DOHH2 (cell line): ENCODE measurements at regions not wholly inside any gene's neighbourhood (a gene's known extent, or its start where the extent isn't known, plus 50 kb on each side); places are given as distances from the start of the nearest gene placed in this dataset.

Experiments
- H3F3A ChIP-seq: fragments of 200-600 bp; sonication (generic), shearing (Covaris generic); 2 replicates; pipeline ENCODE4 v1.6.0; 2016; ENCODE audit warnings: antibody characterized with exemption, mild to moderate bottlenecking; ENCODE audit not compliant: control insufficient read depth, insufficient read depth
- H3K27ac ChIP-seq: fragments of 200-600 bp; sonication (generic); 2 replicates; pipeline ENCODE4 v1.5.1; 2014; ENCODE audit warnings: low read depth, mild to moderate bottlenecking, low read length, moderate library complexity
- H3K27me3 ChIP-seq: fragments of 200-600 bp; sonication (generic); 2 replicates; pipeline ENCODE4 v1.6.1; 2014; ENCODE audit warnings: mild to moderate bottlenecking, low read length, mixed read lengths; ENCODE audit not compliant: control insufficient read depth
- H3K36me3 ChIP-seq: fragments of 200-600 bp; sonication (generic); 2 replicates; pipeline ENCODE4 v1.6.1; 2014; ENCODE audit warnings: mild to moderate bottlenecking, low read length, moderate library complexity, mixed read lengths; ENCODE audit not compliant: control insufficient read depth
- H3K4me1 ChIP-seq: fragments of 200-600 bp; sonication (generic); 2 replicates; pipeline ENCODE4 v1.6.1; 2014; ENCODE audit warnings: mild to moderate bottlenecking, low read length, mixed read lengths; ENCODE audit not compliant: control insufficient read depth
- H3K4me2 ChIP-seq: fragments of 200-600 bp; sonication (generic); 2 replicates; pipeline ENCODE4 v1.6.0; 2014; ENCODE audit warnings: mild to moderate bottlenecking, low read length, moderate library complexity
- H3K4me3 ChIP-seq: fragments of 200-600 bp; sonication (generic); 2 replicates; pipeline ENCODE4 v1.5.1; 2014; ENCODE audit warnings: mild to moderate bottlenecking, low read length, mixed read lengths
- H3K79me2 ChIP-seq: fragments of 200-600 bp; sonication (generic); 2 replicates; pipeline ENCODE4 v1.6.1; 2014; ENCODE audit warnings: mild to moderate bottlenecking, low read length, mixed read lengths; ENCODE audit not compliant: control insufficient read depth
- H3K9me2 ChIP-seq: fragments of 200-600 bp; sonication (generic); replicated peaks from 2 replicates; pipeline ENCODE4 v1.6.1; 2014; ENCODE audit warnings: mild to moderate bottlenecking, low read length, mixed read lengths; ENCODE audit not compliant: control insufficient read depth
- H3K9me3 ChIP-seq: fragments of 200-600 bp; sonication (generic); 2 replicates; pipeline ENCODE4 v1.6.1; 2014; ENCODE audit warnings: antibody characterized with exemption, low read length, mixed read lengths; ENCODE audit not compliant: control insufficient read depth, insufficient read depth
- H4K20me1 ChIP-seq: fragments of 200-600 bp; sonication (generic); 2 replicates; pipeline ENCODE4 v1.6.0; 2014; ENCODE audit warnings: low read depth, mild to moderate bottlenecking, antibody characterized with exemption, low read length, moderate library complexity; ENCODE audit not compliant: control insufficient read depth, insufficient read depth
- EZH2phosphoT487 ChIP-seq: fragments of 200-600 bp; sonication (generic); IDR thresholded peaks from 2 replicates; pipeline ENCODE4 v1.6.1; 2017; ENCODE audit warnings: borderline replicate concordance, mild to moderate bottlenecking, antibody characterized with exemption, low read length, moderate library complexity, mixed read lengths
- TF ChIP-seq, protein P1 (sequence below): fragments of 200-600 bp; sonication (generic); IDR thresholded peaks from one replicate; pipeline ENCODE4 v1.5.1; 2014; ENCODE audit warnings: antibody characterized with exemption, mild to moderate bottlenecking, low read depth, low read length; ENCODE audit not compliant: poor library complexity, severe bottlenecking

DNA sequence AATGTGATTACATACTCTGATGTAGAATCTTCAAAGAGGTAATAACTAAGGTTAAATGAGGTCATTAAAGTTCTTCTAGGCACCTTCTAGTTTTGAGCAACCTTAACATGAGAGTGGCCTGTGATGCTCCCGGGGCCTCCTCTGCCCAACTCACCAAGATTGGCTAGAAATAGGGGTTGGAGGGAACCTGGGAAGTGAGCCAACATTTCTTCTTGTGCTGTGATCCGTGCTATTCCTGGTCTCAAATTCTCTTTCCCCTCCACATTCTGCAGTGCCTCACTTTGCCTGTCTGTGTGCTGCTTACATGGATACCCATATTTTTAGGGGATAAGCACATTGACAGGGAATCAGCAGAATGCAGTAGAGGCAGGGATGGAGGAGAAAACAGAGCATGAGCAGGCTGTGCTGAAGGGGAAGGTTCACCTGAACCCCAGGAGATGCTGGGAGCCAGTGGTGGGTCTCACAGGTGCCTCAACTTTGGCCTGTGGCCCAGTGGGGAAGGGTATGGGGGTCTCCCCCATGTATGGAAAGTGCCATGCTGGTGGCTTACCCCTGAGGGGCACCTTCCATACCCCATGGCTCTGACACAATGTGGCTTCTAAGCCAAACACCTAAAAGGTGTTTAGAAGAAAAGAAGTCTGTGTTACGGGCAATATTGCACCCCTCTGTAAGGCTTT, 164.7 kb upstream of the CHD6 start:
- Histone ChIP-seq H3F3A (no peaks in the 10 kb centered on the region), H3K4me2 (no peak overlapping the region), H3K27me3 (no peaks in the 10 kb centered on the region), H3K9me2 (no peaks in the 10 kb centered on the region), H3K27ac (no peak overlapping the region), H4K20me1 (no peaks in the 10 kb centered on the region), H3K4me3 (no peak overlapping the region), H3K4me1 (no peaks in the 10 kb centered on the region), H3K36me3 (no peaks in the 10 kb centered on the region), H3K9me3 (no peaks in the 10 kb centered on the region), H3K79me2 (no peaks in the 10 kb centered on the region)
- no peak for TF ChIP-seq EZH2phosphoT487
- TF ChIP-seq, protein P1, sequence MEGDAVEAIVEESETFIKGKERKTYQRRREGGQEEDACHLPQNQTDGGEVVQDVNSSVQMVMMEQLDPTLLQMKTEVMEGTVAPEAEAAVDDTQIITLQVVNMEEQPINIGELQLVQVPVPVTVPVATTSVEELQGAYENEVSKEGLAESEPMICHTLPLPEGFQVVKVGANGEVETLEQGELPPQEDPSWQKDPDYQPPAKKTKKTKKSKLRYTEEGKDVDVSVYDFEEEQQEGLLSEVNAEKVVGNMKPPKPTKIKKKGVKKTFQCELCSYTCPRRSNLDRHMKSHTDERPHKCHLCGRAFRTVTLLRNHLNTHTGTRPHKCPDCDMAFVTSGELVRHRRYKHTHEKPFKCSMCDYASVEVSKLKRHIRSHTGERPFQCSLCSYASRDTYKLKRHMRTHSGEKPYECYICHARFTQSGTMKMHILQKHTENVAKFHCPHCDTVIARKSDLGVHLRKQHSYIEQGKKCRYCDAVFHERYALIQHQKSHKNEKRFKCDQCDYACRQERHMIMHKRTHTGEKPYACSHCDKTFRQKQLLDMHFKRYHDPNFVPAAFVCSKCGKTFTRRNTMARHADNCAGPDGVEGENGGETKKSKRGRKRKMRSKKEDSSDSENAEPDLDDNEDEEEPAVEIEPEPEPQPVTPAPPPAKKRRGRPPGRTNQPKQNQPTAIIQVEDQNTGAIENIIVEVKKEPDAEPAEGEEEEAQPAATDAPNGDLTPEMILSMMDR = no peak

DNA sequence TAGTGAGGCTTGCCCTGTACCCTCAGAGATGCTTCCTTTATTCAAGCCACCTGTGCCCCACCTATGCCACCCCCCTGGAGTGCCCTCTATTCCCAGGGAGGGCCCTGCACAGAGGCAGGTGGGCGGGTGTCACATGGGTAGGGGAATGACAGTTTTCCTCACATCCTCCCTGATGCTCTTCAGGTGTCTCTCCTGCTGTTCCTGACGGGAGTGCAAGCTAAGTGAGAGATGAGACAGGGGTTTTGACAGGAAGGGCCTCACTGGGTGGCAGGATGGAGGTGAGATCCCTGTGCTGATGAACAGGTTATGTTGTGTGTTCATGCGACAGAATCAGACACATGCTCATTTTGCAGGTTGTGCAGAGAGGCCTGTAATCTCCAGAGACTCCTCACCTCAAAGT, 164.1 kb upstream of the CHD6 start:
- H3K9me3 ChIP-seq = no peaks in the 10 kb centered on the region
- no peak for TF ChIP-seq EZH2phosphoT487
- TF ChIP-seq, protein P1 = no peak
- H3K27me3 ChIP-seq = no peaks in the 10 kb centered on the region
- H3F3A ChIP-seq = no peaks in the 10 kb centered on the region
- H3K4me1 ChIP-seq = no peaks in the 10 kb centered on the region
- no peaks in the 10 kb centered on the region for H3K36me3 ChIP-seq
- no peak overlapping the region for H3K4me3 ChIP-seq
- H3K9me2 ChIP-seq = no peaks in the 10 kb centered on the region
- no peak overlapping the region for H3K27ac ChIP-seq
- no peak overlapping the region for H3K4me2 ChIP-seq
- H3K79me2 ChIP-seq = no peaks in the 10 kb centered on the region
- no peaks in the 10 kb centered on the region for H4K20me1 ChIP-seq

DNA sequence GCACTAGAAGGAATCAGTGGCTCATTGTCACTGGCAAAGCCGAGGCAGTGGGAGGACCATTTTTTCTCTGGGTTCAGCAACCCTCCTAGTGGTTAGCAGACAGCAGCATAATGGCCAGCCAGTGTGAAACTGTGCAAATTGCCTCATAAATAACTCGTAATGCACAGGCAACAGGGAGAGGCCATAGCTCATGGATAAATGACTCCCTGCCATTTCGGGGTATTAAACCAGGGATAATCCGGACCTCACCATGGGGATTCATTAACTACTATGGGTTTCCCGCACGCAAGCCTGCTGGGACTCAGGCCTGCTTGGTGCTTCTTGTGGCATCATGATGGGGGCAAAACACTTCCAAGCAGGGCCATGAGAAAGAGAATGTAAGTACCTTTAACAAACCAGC, 158.2 kb upstream of the CHD6 start:
- H3K27ac ChIP-seq = no peak overlapping the region
- H3K36me3 ChIP-seq = no peaks in the 10 kb centered on the region
- H3K4me1 ChIP-seq = no peaks in the 10 kb centered on the region
- no peaks in the 10 kb centered on the region for H4K20me1 ChIP-seq
- no peak for TF ChIP-seq EZH2phosphoT487
- TF ChIP-seq, protein P1 = no peak
- no peaks in the 10 kb centered on the region for H3F3A ChIP-seq
- H3K9me2 ChIP-seq = no peaks in the 10 kb centered on the region
- H3K9me3 ChIP-seq = no peaks in the 10 kb centered on the region
- H3K4me2 ChIP-seq = no peak overlapping the region
- H3K4me3 ChIP-seq = no peak overlapping the region
- H3K79me2 ChIP-seq = no peaks in the 10 kb centered on the region
- H3K27me3 ChIP-seq = no peaks in the 10 kb centered on the region
